NCI-H82 treated with DMSO at 0.1 percent for 48 hours (cell line): ENCODE measurements at regions not wholly inside any gene's neighbourhood (a gene's known extent, or its start where the extent isn't known, plus 50 kb on each side); places are given as distances from the start of the nearest gene placed in this dataset.

Experiments
- DNase-seq: peaks from one replicate; lab custom pipeline; 2025; ENCODE audit not compliant: unreplicated experiment; lab: John Stamatoyannopoulos, UW

GRCh38 chr10:108899670-108900069 is 1023.6 kb downstream of the XPNPEP1 start:
- DNase-seq, result no peak

GRCh38 chr10:108894402-108895301 is 1028.7 kb downstream of the XPNPEP1 start:
- DNase-seq, result no peak

- no peak for DNase-seq
Observed at GRCh38 chr10:108877095-108877561, 1046.2 kb downstream of the XPNPEP1 start.

GRCh38 chr10:108872854-108873253 is 1050.5 kb downstream of the XPNPEP1 start:
- no peak for DNase-seq

- no peak for DNase-seq
Observed at GRCh38 chr10:108868881-108869280, 1054.4 kb downstream of the XPNPEP1 start.

- DNase-seq, result no peak
Observed at GRCh38 chr10:108862676-108863350, 1060.5 kb downstream of the XPNPEP1 start.

- DNase-seq, result no peak
Observed at GRCh38 chr10:108861181-108861754, 1062.0 kb downstream of the XPNPEP1 start.

- no peak for DNase-seq
Observed at GRCh38 chr10:108852211-108852610, 1071.1 kb downstream of the XPNPEP1 start.

- DNase-seq, result no peak
Observed at GRCh38 chr10:108850138-108850854, 1073.0 kb downstream of the XPNPEP1 start.

- no peak for DNase-seq
Observed at GRCh38 chr10:108849688-108850087, 1073.6 kb downstream of the XPNPEP1 start.

GRCh38 chr10:108849186-108849585 is 1074.1 kb downstream of the XPNPEP1 start:
- DNase-seq, result no peak

- no peak for DNase-seq
Observed at GRCh38 chr10:108848046-108848445, 1075.3 kb downstream of the XPNPEP1 start.

- no peak for DNase-seq
Observed at GRCh38 chr10:108840944-108841343, 1082.4 kb downstream of the XPNPEP1 start.

- no peak for DNase-seq
Observed at GRCh38 chr10:108836362-108836761, 1086.9 kb downstream of the XPNPEP1 start.

- DNase-seq, result no peak
Observed at GRCh38 chr10:108822026-108822425, 1101.3 kb downstream of the XPNPEP1 start.

- no peak for DNase-seq
Observed at GRCh38 chr10:108819302-108819701, 1104.0 kb downstream of the XPNPEP1 start.

- no peak for DNase-seq
Observed at GRCh38 chr10:108817584-108817983, 1105.7 kb downstream of the XPNPEP1 start.

GRCh38 chr10:108817135-108817534 is 1106.2 kb downstream of the XPNPEP1 start:
- DNase-seq, result no peak

GRCh38 chr10:108812906-108813305 is 1110.4 kb downstream of the XPNPEP1 start:
- DNase-seq, result no peak

GRCh38 chr10:108812296-108812695 is 1111.0 kb downstream of the XPNPEP1 start:
- no peak for DNase-seq

- DNase-seq, result no peak
Observed at GRCh38 chr10:108808228-108808627, 1115.1 kb downstream of the XPNPEP1 start.
